ENCODE measurements at regions not wholly inside any gene's neighbourhood (a gene's known extent, or its start where the extent isn't known, plus 50 kb on each side); places are given as distances from the start of the nearest gene placed in this dataset.

GRCh38 chr2:120576509-120577474 is 158.9 kb upstream of the GLI2 start:
- no peak for TF ChIP-seq YY1 (IDR thresholded peaks at IDR 0.05; ENCODE audit: low read depth)
- TF ChIP-seq EP300 (IDR thresholded peaks at IDR 0.05; ENCODE audit: borderline replicate concordance): no peak
- no peak for TF ChIP-seq RAD21 (IDR thresholded peaks at IDR 0.05; ENCODE audit: low read depth)
- TF ChIP-seq EGR1 (IDR thresholded peaks at IDR 0.05): no peak
- TF ChIP-seq, protein P1, sequence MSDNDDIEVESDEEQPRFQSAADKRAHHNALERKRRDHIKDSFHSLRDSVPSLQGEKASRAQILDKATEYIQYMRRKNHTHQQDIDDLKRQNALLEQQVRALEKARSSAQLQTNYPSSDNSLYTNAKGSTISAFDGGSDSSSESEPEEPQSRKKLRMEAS (IDR thresholded peaks at IDR 0.05): no peak
- TF ChIP-seq, protein P2, sequence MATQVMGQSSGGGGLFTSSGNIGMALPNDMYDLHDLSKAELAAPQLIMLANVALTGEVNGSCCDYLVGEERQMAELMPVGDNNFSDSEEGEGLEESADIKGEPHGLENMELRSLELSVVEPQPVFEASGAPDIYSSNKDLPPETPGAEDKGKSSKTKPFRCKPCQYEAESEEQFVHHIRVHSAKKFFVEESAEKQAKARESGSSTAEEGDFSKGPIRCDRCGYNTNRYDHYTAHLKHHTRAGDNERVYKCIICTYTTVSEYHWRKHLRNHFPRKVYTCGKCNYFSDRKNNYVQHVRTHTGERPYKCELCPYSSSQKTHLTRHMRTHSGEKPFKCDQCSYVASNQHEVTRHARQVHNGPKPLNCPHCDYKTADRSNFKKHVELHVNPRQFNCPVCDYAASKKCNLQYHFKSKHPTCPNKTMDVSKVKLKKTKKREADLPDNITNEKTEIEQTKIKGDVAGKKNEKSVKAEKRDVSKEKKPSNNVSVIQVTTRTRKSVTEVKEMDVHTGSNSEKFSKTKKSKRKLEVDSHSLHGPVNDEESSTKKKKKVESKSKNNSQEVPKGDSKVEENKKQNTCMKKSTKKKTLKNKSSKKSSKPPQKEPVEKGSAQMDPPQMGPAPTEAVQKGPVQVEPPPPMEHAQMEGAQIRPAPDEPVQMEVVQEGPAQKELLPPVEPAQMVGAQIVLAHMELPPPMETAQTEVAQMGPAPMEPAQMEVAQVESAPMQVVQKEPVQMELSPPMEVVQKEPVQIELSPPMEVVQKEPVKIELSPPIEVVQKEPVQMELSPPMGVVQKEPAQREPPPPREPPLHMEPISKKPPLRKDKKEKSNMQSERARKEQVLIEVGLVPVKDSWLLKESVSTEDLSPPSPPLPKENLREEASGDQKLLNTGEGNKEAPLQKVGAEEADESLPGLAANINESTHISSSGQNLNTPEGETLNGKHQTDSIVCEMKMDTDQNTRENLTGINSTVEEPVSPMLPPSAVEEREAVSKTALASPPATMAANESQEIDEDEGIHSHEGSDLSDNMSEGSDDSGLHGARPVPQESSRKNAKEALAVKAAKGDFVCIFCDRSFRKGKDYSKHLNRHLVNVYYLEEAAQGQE (IDR thresholded peaks at IDR 0.05; ENCODE audit: low read depth): no peak
- no peak for TF ChIP-seq CREB1 (IDR thresholded peaks at IDR 0.05; ENCODE audit: low read depth)
- TF ChIP-seq, protein P3, sequence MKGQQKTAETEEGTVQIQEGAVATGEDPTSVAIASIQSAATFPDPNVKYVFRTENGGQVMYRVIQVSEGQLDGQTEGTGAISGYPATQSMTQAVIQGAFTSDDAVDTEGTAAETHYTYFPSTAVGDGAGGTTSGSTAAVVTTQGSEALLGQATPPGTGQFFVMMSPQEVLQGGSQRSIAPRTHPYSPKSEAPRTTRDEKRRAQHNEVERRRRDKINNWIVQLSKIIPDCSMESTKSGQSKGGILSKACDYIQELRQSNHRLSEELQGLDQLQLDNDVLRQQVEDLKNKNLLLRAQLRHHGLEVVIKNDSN (IDR thresholded peaks at IDR 0.05): no peak
- no peak for TF ChIP-seq NFIC (IDR thresholded peaks at IDR 0.05)
- no peak for TF ChIP-seq TEAD4 (IDR thresholded peaks at IDR 0.05)
- TF ChIP-seq ZBTB7A (IDR thresholded peaks at IDR 0.05; ENCODE audit: low read depth): no peak
